GM19452 (cell line): ENCODE measurements at regions not wholly inside any gene's neighbourhood (a gene's known extent, or its start where the extent isn't known, plus 50 kb on each side); places are given as distances from the start of the nearest gene placed in this dataset.
A peak's percentile ranks its signal among the peaks of the same experiment; 100 is the strongest.
"Not testable (repeated sequence)": the region's sequence is repeated elsewhere in the genome, so short reads cannot be mapped to it uniquely, and the experiment has no call there.

Source experiments
- ATAC-seq: cut with Tn5 transposase; IDR thresholded peaks from one replicate; pipeline ENCODE4 v1.9.1; 2021; ENCODE audit not compliant: unreplicated experiment

GRCh38 chrY:6315917-6316316 is 69.9 kb downstream of the TSPY2 start:
- not testable (repeated sequence) for ATAC-seq

- not testable (repeated sequence) for ATAC-seq
Observed at GRCh38 chrY:6316419-6316818, 70.4 kb downstream of the TSPY2 start.

DNA sequence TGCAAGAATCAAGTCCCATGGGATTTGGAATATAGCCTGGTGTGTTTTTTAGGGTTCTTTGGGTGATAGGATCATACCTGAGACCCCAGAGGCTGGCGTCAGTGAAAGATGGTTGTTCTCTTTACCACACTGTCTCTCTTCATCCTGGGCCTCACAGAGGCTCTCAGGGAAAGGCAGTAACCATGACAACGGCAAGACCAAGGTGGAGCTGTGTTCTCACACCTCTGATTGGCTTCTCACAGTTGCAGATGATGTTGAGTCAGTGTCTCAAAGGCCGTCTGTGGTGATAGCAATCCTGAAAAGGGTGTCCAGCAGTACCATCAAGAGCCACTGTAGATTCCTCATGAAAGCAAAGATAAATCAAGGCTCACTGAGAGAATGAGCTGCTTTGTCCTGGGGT is 120.4 kb downstream of the TSPY2 start:
- ATAC-seq = not testable (repeated sequence)

GRCh38 chrY:6382390-6383165 is 136.6 kb downstream of the TSPY2 start:
- ATAC-seq = not testable (repeated sequence)

DNA sequence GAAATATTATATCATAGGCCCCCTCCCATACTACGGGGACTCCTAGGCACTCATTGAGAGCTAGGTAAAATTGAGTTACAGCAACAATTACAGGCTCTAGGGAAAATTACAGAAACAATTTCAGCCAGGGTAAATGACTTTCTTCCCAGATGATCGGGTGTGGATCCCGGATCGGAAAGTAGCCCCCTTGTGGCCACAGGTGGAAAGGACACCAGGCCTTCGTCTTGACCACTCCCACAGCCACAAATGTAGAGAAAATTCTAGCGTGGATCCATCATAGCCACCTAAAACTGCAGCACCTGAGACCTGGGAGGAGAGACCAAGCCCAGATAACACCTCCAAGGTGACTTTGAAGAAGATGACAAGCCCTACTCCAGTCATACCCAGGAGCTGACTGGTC is 142.6 kb downstream of the TSPY2 start:
- ATAC-seq = not testable (repeated sequence)

DNA sequence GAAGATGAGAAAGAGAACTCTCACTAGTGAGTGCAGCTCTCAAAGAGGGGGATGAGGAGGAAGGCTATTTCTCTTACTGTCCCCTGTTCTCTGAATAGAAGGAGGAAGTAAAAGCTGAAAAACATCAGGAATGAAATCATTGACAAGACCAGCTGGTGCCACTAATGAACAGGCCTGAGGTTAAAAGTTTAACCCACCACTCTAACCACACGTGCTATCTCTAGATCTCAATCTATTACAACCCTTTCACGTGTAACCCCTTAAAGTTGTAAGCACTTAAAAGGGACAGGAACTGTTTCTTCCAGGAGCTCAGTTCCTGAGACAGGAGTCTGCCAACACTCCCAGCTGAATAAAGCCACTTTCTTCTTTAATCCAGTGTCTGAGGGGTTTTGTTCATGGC is 143.5 kb downstream of the TSPY2 start:
- not testable (repeated sequence) for ATAC-seq

DNA sequence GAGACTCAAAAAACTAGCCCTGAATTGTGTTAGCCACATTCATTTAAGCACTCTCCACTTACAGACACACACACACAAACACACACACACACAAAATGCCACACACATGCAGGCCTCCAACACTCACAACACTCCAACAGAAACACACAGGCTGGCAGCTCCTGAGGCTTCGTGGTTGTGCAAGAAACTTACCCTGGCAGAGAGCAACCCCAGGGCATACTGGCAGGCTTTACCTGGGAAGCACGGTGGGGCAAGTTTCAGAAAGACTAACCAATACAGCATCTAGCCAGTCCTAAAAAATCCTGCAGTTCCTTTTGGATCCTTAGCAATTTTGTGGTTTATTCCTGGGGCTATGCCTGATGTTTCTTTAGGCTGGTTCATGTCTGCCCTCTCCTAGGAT is 146.2 kb downstream of the TSPY2 start:
- ATAC-seq = not testable (repeated sequence)

- not testable (repeated sequence) for ATAC-seq
Observed at GRCh38 chrY:6393242-6393641, 147.2 kb downstream of the TSPY2 start.

- ATAC-seq = not testable (repeated sequence)
Observed at GRCh38 chrY:6395042-6395441, 149.0 kb downstream of the TSPY2 start.

- ATAC-seq = not testable (repeated sequence)
Observed at GRCh38 chrY:6401871-6402270, 155.8 kb downstream of the TSPY2 start.

DNA sequence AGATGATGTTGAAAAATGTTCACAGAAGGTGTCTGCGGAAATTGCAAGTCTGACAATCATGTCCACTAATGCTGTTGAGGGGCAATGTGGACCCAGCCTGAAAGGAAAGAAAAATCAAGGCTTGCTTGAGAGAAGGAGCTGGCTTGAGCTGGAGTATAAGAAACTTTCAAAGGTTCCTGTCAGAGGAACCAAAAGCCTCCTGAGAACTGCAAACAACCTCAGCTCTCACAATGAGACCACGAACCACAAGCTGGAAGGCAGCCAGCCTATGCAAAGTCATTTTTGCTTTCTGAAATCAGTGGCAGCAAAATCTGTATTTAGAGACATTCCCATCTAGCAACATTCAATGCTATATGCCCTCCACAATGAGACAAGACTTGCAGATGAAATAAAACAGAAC is 160.8 kb downstream of the TSPY2 start:
- peak; percentile 66 for ATAC-seq

GRCh38 chrY:6419171-6419570 is 173.1 kb downstream of the TSPY2 start:
- ATAC-seq = not testable (repeated sequence)

- ATAC-seq = not testable (repeated sequence)
Observed at GRCh38 chrY:6426701-6427100, 180.7 kb downstream of the TSPY2 start.

DNA sequence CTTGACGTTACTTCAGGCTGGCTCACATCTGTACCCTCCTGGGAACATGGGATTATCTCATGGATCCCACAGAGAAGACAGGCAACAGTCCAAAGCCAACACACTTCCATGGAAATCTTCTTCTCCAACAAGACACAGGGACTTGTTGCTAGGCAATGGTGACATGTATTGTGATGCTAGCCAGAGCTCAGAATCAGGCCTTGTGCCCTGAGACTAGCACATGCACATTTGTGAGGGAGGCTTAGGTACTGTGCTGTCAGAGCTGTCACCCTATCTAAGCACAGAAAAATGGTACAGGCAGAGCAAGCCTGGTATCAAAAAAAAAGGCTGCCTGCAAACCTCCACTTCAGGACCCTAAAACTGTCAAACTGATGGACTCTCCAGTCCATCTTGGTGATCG is 199.5 kb downstream of the TSPY2 start:
- ATAC-seq = not testable (repeated sequence)

DNA sequence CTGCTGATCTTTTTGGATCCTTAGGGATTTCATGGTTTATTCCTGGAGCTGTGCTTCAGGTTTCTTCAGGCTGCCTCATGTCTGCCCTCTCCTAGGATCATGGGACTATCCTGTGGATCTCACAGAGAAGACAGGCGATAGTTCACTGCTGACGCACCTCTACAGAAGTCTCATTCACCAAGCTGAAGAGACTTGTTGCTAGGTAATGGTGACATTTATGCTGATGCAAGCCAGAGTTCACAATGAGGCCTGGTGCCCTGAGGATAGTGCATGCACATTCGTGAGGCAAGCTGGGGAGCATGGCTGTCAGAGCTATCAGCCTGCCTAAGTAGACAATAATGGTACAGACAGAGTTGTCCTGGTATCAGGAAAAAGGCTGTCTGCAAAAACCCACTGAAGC is 201.4 kb downstream of the TSPY2 start:
- not testable (repeated sequence) for ATAC-seq

DNA sequence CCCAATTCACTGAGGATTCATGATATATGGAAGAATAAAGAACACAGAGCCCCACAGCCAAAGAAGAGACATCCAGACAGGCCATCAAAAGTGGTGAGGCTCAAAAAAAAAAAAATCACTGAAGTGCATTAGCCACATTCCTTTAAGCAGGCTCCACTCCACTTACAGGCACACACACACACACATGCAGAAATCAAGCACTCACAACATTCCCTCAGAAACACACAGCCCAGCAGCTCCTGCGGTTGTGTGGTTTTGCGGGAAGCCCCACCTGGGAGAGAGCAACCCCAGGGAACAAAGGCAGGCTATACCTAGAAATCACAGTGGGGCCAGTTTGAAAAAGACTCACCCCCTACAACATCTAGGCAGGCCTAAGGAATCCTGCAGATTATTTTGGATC is 222.3 kb downstream of the TSPY2 start:
- ATAC-seq = not testable (repeated sequence)

- not testable (repeated sequence) for ATAC-seq
Observed at GRCh38 chrY:6471848-6472247, 225.8 kb downstream of the TSPY2 start.

DNA sequence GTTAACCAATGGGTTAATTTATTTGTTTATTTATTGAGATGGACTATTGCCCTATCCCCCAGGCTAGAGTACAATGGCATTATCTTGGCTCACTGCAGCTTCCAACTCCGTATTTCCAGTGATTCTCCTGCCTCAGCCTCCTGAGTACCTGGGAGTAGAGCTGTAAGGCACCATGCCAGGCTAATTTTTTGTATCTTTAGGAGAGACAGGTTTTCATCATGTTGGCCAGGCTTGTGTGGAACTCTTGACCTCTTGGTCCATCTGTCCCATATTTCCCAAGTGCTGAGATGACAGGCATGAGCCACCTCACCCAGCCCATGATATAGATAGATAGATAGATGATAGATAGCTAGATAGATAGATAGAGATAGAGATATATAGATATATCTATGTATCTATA is 249.4 kb downstream of the TSPY2 start:
- ATAC-seq = not testable (repeated sequence)

GRCh38 chrY:6508842-6509241 is 262.8 kb downstream of the TSPY2 start:
- not testable (repeated sequence) for ATAC-seq

DNA sequence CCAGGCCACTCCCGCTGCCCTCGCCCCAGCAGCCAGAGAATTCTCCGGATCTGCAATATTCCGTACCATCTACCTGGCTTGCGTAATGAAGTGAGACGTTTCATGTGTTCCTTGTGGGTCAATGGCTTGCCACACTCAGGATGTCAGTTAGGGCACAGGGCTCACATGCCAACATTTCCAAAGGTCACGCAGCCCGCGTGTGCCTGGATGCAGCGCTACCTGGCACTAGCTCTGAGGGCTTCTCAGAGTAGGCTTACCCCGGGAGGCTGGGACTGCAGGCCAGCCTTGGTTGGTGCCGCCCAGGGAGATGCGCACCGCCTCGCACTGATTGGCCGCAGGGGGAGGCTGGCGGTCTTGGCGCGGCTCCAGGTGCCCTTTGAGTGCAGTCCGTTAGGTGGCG is 274.0 kb downstream of the TSPY2 start:
- not testable (repeated sequence) for ATAC-seq

- ATAC-seq = not testable (repeated sequence)
Observed at GRCh38 chrY:6544076-6544756, 298.2 kb downstream of the TSPY2 start.

DNA sequence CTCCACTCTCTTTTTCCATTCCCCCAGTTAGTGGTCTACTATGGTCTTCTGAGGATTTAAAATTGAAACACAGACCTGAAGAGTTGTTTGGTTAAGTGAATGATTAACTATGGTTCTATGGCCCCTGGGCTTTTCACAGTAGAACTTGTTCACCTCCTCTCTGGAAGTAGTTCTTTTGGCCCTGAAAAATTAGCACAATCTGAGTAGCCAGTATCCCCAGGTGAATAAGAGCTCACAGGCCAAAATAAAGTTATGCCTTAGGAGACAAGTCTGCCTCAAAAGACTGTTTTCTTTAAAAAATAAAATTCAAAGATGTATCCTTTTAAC is 298.7 kb downstream of the TSPY2 start:
- not testable (repeated sequence) for ATAC-seq
